WERI-Rb-1 (cell line): ENCODE measurements at regions not wholly inside any gene's neighbourhood (a gene's known extent, or its start where the extent isn't known, plus 50 kb on each side); places are given as distances from the start of the nearest gene placed in this dataset.
A peak's percentile ranks its signal among the peaks of the same experiment; 100 is the strongest.

Experiments used
- DNase-seq: peaks from one replicate; pipeline ENCODE4 v3.0.0-alpha.2; 2020
- H3K27ac ChIP-seq: fragments of 250-450 bp; sonication (Bioruptor Pico); 2 replicates; pipeline ENCODE4 v1.5.1; 2020; ENCODE audit warnings: mild to moderate bottlenecking, moderate library complexity
- H3K27me3 ChIP-seq: fragments of 250-450 bp; sonication (Bioruptor Pico); 2 replicates; pipeline ENCODE4 v1.5.1; 2021; ENCODE audit warnings: mild to moderate bottlenecking, low read depth, moderate library complexity; ENCODE audit not compliant: insufficient read depth, severe bottlenecking
- H3K36me3 ChIP-seq: fragments of 250-450 bp; sonication (Bioruptor Pico); 2 replicates; pipeline ENCODE4 v1.5.1; 2020; ENCODE audit warnings: mild to moderate bottlenecking, moderate library complexity
- H3K4me3 ChIP-seq: 2 replicates; pipeline ENCODE4 v1.5.1; 2011; ENCODE audit warnings: low read depth, mild to moderate bottlenecking, control low read depth, low read length
- H3K9me3 ChIP-seq: fragments of 250-450 bp; sonication (Bioruptor Pico); 2 replicates; pipeline ENCODE4 v1.5.1; 2021; ENCODE audit warnings: mild to moderate bottlenecking, moderate library complexity; ENCODE audit not compliant: severe bottlenecking
- CTCF ChIP-seq: IDR thresholded peaks from 2 replicates; pipeline ENCODE4 v1.5.1; 2011; ENCODE audit warnings: low read depth, mild to moderate bottlenecking, control low read depth, inconsistent platforms, low read length

- no peak for DNase-seq
- Histone ChIP-seq H3K9me3 (no peaks in the 10 kb centered on the region), H3K27me3 (no peaks in the 10 kb centered on the region), H3K4me3 (no peak overlapping the region), H3K36me3 (no peaks in the 10 kb centered on the region), H3K27ac (no peak overlapping the region)
- no peak for TF ChIP-seq CTCF
Observed at GRCh38 chr10:84770824-84771223, 442.4 kb downstream of the CCSER2 start.

- Histone ChIP-seq H3K9me3 (no peaks in the 10 kb centered on the region), H3K27me3 (no peaks in the 10 kb centered on the region), H3K27ac (no peak overlapping the region), H3K36me3 (no peaks in the 10 kb centered on the region), H3K4me3 (no peak overlapping the region)
- peak; percentile 54 for DNase-seq
- TF ChIP-seq CTCF = peak; percentile 84
Observed at GRCh38 chr10:84783386-84783785, 455.0 kb downstream of the CCSER2 start.

GRCh38 chr10:84783909-84784308, 455.5 kb downstream of the CCSER2 start:
- Histone ChIP-seq H3K27me3 (no peaks in the 10 kb centered on the region), H3K4me3 (no peak overlapping the region), H3K36me3 (no peaks in the 10 kb centered on the region), H3K27ac (no peak overlapping the region), H3K9me3 (no peaks in the 10 kb centered on the region)
- no peak for TF ChIP-seq CTCF
- DNase-seq = no peak

- Histone ChIP-seq H3K36me3 (no peaks in the 10 kb centered on the region), H3K9me3 (no peaks in the 10 kb centered on the region), H3K27ac (no peak overlapping the region), H3K27me3 (no peaks in the 10 kb centered on the region), H3K4me3 (no peak overlapping the region)
- no peak for DNase-seq
- TF ChIP-seq CTCF = no peak
Observed at GRCh38 chr10:84784749-84785148, 456.4 kb downstream of the CCSER2 start.

GRCh38 chr10:84789026-84789425, 460.6 kb downstream of the CCSER2 start:
- no peak for TF ChIP-seq CTCF
- Histone ChIP-seq H3K27ac (no peak overlapping the region), H3K27me3 (no peaks in the 10 kb centered on the region), H3K4me3 (no peak overlapping the region), H3K9me3 (no peaks in the 10 kb centered on the region), H3K36me3 (no peaks in the 10 kb centered on the region)
- peak; percentile 20 for DNase-seq

- H3K27ac ChIP-seq = no peak overlapping the region
- H3K36me3 ChIP-seq = no peaks in the 10 kb centered on the region
- TF ChIP-seq CTCF = no peak
- DNase-seq = no peak
- H3K9me3 ChIP-seq = no peaks in the 10 kb centered on the region
- no peak overlapping the region for H3K4me3 ChIP-seq
- no peaks in the 10 kb centered on the region for H3K27me3 ChIP-seq
Observed at GRCh38 chr10:84798312-84798711, 469.9 kb downstream of the CCSER2 start.
